Ishikawa (cell line): ENCODE measurements at regions not wholly inside any gene's neighbourhood (a gene's known extent, or its start where the extent isn't known, plus 50 kb on each side); places are given as distances from the start of the nearest gene placed in this dataset.

ENCODE experiments used
- CEBPB ChIP-seq: IDR thresholded peaks from 2 replicates; pipeline ENCODE4 v1.6.1; 2012
- CREB1 ChIP-seq: IDR thresholded peaks from 2 replicates; pipeline ENCODE4 v1.6.1; 2012; ENCODE audit warnings: low read depth
- EGR1 ChIP-seq: IDR thresholded peaks from 2 replicates; pipeline ENCODE4 v1.6.1; 2012
- EP300 ChIP-seq: IDR thresholded peaks from 2 replicates; pipeline ENCODE4 v1.6.1; 2012; ENCODE audit warnings: borderline replicate concordance
- NFIC ChIP-seq: IDR thresholded peaks from 2 replicates; pipeline ENCODE4 v1.6.1; 2012
- RAD21 ChIP-seq: IDR thresholded peaks from 2 replicates; pipeline ENCODE4 v1.6.1; 2012; ENCODE audit warnings: low read depth
- TAF1 ChIP-seq: IDR thresholded peaks from 2 replicates; pipeline ENCODE4 v1.6.1; 2012; ENCODE audit warnings: low read depth, mild to moderate bottlenecking
- TEAD4 ChIP-seq: IDR thresholded peaks from 2 replicates; pipeline ENCODE4 v1.6.1; 2012
- YY1 ChIP-seq: IDR thresholded peaks from 2 replicates; pipeline ENCODE4 v1.6.1; 2012; ENCODE audit warnings: low read depth
- ZBTB7A ChIP-seq: IDR thresholded peaks from 2 replicates; pipeline ENCODE4 v1.6.1; 2012; ENCODE audit warnings: low read depth
- TF ChIP-seq, protein P1 (sequence below): IDR thresholded peaks from 2 replicates; pipeline ENCODE4 v1.6.1; 2012
- TF ChIP-seq, protein P2 (sequence below): IDR thresholded peaks from 2 replicates; pipeline ENCODE4 v1.6.1; 2012; ENCODE audit warnings: low read depth, mild to moderate bottlenecking
- TF ChIP-seq, protein P3 (sequence below): IDR thresholded peaks from 2 replicates; pipeline ENCODE4 v1.6.1; 2012

- TF ChIP-seq, protein P1, sequence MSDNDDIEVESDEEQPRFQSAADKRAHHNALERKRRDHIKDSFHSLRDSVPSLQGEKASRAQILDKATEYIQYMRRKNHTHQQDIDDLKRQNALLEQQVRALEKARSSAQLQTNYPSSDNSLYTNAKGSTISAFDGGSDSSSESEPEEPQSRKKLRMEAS = no peak
- TF ChIP-seq, protein P2, sequence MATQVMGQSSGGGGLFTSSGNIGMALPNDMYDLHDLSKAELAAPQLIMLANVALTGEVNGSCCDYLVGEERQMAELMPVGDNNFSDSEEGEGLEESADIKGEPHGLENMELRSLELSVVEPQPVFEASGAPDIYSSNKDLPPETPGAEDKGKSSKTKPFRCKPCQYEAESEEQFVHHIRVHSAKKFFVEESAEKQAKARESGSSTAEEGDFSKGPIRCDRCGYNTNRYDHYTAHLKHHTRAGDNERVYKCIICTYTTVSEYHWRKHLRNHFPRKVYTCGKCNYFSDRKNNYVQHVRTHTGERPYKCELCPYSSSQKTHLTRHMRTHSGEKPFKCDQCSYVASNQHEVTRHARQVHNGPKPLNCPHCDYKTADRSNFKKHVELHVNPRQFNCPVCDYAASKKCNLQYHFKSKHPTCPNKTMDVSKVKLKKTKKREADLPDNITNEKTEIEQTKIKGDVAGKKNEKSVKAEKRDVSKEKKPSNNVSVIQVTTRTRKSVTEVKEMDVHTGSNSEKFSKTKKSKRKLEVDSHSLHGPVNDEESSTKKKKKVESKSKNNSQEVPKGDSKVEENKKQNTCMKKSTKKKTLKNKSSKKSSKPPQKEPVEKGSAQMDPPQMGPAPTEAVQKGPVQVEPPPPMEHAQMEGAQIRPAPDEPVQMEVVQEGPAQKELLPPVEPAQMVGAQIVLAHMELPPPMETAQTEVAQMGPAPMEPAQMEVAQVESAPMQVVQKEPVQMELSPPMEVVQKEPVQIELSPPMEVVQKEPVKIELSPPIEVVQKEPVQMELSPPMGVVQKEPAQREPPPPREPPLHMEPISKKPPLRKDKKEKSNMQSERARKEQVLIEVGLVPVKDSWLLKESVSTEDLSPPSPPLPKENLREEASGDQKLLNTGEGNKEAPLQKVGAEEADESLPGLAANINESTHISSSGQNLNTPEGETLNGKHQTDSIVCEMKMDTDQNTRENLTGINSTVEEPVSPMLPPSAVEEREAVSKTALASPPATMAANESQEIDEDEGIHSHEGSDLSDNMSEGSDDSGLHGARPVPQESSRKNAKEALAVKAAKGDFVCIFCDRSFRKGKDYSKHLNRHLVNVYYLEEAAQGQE = no peak
- TF ChIP-seq YY1 (no peak), TEAD4 (no peak), CEBPB (no peak), RAD21 (no peak), TAF1 (no peak), ZBTB7A (no peak), EP300 (no peak), EGR1 (no peak), CREB1 (no peak), NFIC (no peak)
- TF ChIP-seq, protein P3, sequence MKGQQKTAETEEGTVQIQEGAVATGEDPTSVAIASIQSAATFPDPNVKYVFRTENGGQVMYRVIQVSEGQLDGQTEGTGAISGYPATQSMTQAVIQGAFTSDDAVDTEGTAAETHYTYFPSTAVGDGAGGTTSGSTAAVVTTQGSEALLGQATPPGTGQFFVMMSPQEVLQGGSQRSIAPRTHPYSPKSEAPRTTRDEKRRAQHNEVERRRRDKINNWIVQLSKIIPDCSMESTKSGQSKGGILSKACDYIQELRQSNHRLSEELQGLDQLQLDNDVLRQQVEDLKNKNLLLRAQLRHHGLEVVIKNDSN = no peak
These were observed 63.7 kb upstream of the SHLD1 start for GRCh38 chr20:5686384-5687105.
